ENCODE measurements at regions not wholly inside any gene's neighbourhood (a gene's known extent, or its start where the extent isn't known, plus 50 kb on each side); places are given as distances from the start of the nearest gene placed in this dataset.
"Not testable (repeated sequence)": the region's sequence is repeated elsewhere in the genome, so short reads cannot be mapped to it uniquely, and the experiment has no call there.

DNA sequence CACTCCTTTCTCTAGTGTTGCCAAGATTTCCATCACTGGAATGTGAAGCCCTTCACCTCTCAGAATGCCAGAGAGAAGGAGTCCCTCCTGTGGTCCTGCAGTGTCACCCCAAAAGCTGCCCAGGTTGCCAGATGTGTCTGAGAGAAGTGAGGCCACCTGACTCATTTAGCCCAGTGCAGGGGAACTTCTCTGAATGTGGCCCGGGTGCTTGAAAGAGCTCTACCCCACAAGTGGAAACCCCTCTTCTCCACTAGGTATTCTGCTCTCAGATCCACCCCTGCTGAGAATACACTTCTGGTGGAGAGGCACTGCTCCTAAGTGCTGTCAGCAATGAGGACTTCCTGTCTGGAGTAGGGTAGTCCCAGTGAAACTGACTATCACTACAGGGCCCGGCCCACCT, 334.8 kb downstream of the ANAPC1 start:
- not testable (repeated sequence) for H2AFZ ChIP-seq (ENCODE audit: low read depth, low read length); H3K27me3 ChIP-seq (ENCODE audit: low read depth, low read length); H3K79me2 ChIP-seq (ENCODE audit: low read length); H3K4me2 ChIP-seq (ENCODE audit: low read length); H3K36me3 ChIP-seq (replicated peaks; ENCODE audit: low read depth, low read length); H4K20me1 ChIP-seq (ENCODE audit: insufficient read depth, low read length); H3K9ac ChIP-seq (ENCODE audit: low read length); H3K9me3 ChIP-seq (ENCODE audit: insufficient read depth, low read length); H3K4me3 ChIP-seq (ENCODE audit: low read length)
- peaks cover 20% of the 10 kb centered on the region for H3K4me1 ChIP-seq (ENCODE audit: low read length)
- H3K27ac ChIP-seq (ENCODE audit: low read length): peak overlapping the region; percentile 41; the same call in 1 of the 2 replicates

GRCh38 chr2:111551428-111551827, 332.6 kb downstream of the ANAPC1 start:
- H3K79me2 ChIP-seq (ENCODE audit: low read length); H3K27me3 ChIP-seq (ENCODE audit: low read depth, low read length); H3K9me3 ChIP-seq (ENCODE audit: insufficient read depth, low read length); H3K36me3 ChIP-seq (replicated peaks; ENCODE audit: low read depth, low read length); H4K20me1 ChIP-seq (ENCODE audit: insufficient read depth, low read length); H2AFZ ChIP-seq (ENCODE audit: low read depth, low read length); H3K27ac ChIP-seq (ENCODE audit: low read length); H3K9ac ChIP-seq (ENCODE audit: low read length); H3K4me2 ChIP-seq (ENCODE audit: low read length); H3K4me3 ChIP-seq (ENCODE audit: low read length): not testable (repeated sequence)
- peaks cover 18% of the 10 kb centered on the region for H3K4me1 ChIP-seq (ENCODE audit: low read length)

- not testable (repeated sequence) for H3K9me3 ChIP-seq (ENCODE audit: insufficient read depth, low read length); H3K4me3 ChIP-seq (ENCODE audit: low read length); H3K9ac ChIP-seq (ENCODE audit: low read length); H3K4me1 ChIP-seq (ENCODE audit: low read length); H3K27me3 ChIP-seq (ENCODE audit: low read depth, low read length); H3K36me3 ChIP-seq (replicated peaks; ENCODE audit: low read depth, low read length); H2AFZ ChIP-seq (ENCODE audit: low read depth, low read length); H3K27ac ChIP-seq (ENCODE audit: low read length); H3K4me2 ChIP-seq (ENCODE audit: low read length); H3K79me2 ChIP-seq (ENCODE audit: low read length); H4K20me1 ChIP-seq (ENCODE audit: insufficient read depth, low read length)
Measured at GRCh38 chr2:111552625-111553024, 331.4 kb downstream of the ANAPC1 start.

DNA sequence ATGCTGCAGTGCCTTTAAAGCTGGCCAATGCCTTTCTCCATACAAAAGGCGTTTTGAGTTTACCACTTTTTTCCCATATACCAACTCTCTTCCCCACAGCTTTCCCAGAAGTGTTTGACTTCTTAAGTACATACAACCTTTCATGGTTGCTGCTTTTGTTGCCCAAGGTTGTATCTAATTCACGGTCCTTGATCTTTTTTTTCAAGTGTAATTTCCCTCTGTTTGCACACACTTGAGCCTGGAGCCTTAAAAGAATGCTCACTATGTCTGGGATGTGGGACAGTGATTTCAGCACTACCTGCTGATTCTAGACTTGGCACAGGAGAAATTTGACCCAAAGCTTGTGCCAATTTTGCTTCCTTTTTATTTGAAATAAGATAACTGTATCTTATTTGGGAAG, 324.7 kb downstream of the ANAPC1 start:
- not testable (repeated sequence) for H3K27me3 ChIP-seq (ENCODE audit: low read depth, low read length); H3K79me2 ChIP-seq (ENCODE audit: low read length); H3K9me3 ChIP-seq (ENCODE audit: insufficient read depth, low read length); H2AFZ ChIP-seq (ENCODE audit: low read depth, low read length); H3K27ac ChIP-seq (ENCODE audit: low read length); H4K20me1 ChIP-seq (ENCODE audit: insufficient read depth, low read length); H3K4me3 ChIP-seq (ENCODE audit: low read length); H3K36me3 ChIP-seq (replicated peaks; ENCODE audit: low read depth, low read length); H3K4me1 ChIP-seq (ENCODE audit: low read length); H3K9ac ChIP-seq (ENCODE audit: low read length); H3K4me2 ChIP-seq (ENCODE audit: low read length)

DNA sequence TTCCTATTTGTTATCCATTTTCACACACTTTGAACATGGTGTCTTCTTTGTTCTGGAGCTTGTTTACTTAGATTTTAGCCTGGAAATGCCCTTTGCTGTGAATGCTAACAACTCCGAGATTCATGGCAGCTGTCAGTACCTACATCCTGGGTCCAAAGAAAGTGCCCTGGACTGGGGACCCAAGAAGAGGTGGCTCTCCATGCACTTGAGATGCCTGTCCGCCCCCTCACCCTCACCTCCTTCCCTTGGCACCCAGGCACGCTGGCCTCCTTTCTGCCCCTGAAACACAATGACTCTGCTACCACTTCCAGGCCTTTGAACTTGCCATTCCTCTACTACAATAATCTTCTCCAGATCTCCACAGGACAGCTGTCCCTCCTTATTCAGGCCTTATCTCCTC, 324.2 kb downstream of the ANAPC1 start:
- H3K4me3 ChIP-seq (ENCODE audit: low read length); H3K4me1 ChIP-seq (ENCODE audit: low read length); H4K20me1 ChIP-seq (ENCODE audit: insufficient read depth, low read length); H3K79me2 ChIP-seq (ENCODE audit: low read length); H3K4me2 ChIP-seq (ENCODE audit: low read length); H3K9me3 ChIP-seq (ENCODE audit: insufficient read depth, low read length); H3K36me3 ChIP-seq (replicated peaks; ENCODE audit: low read depth, low read length); H3K27me3 ChIP-seq (ENCODE audit: low read depth, low read length); H3K27ac ChIP-seq (ENCODE audit: low read length); H2AFZ ChIP-seq (ENCODE audit: low read depth, low read length); H3K9ac ChIP-seq (ENCODE audit: low read length): not testable (repeated sequence)

DNA sequence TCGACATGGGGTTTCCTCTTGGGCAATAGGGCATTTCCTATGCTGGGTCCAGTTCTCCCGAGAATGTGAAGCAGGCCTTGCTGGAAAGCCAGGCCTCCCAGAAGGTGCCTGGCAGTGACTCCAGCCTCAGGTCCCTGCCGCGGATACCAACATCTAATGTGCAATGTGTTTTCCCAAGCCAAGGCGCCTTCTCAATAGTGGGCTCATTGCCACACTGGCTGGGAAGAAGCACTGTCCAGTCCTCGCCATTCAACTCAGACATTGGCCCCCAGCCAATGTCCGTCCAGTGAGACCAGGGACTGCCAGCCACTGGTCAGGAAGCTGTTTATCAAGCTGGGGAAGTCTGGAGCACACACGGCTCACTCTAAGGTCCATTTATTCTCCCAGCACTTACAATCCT, 317.9 kb downstream of the ANAPC1 start:
- H3K27ac ChIP-seq (ENCODE audit: low read length); H3K9me3 ChIP-seq (ENCODE audit: insufficient read depth, low read length); H2AFZ ChIP-seq (ENCODE audit: low read depth, low read length); H3K36me3 ChIP-seq (replicated peaks; ENCODE audit: low read depth, low read length); H3K79me2 ChIP-seq (ENCODE audit: low read length); H3K27me3 ChIP-seq (ENCODE audit: low read depth, low read length); H4K20me1 ChIP-seq (ENCODE audit: insufficient read depth, low read length); H3K4me3 ChIP-seq (ENCODE audit: low read length); H3K4me2 ChIP-seq (ENCODE audit: low read length); H3K4me1 ChIP-seq (ENCODE audit: low read length); H3K9ac ChIP-seq (ENCODE audit: low read length): not testable (repeated sequence)

GRCh38 chr2:111567233-111567632, 316.8 kb downstream of the ANAPC1 start:
- not testable (repeated sequence) for H3K9ac ChIP-seq (ENCODE audit: low read length); H3K79me2 ChIP-seq (ENCODE audit: low read length); H3K9me3 ChIP-seq (ENCODE audit: insufficient read depth, low read length); H2AFZ ChIP-seq (ENCODE audit: low read depth, low read length); H3K27me3 ChIP-seq (ENCODE audit: low read depth, low read length); H3K36me3 ChIP-seq (replicated peaks; ENCODE audit: low read depth, low read length); H3K4me3 ChIP-seq (ENCODE audit: low read length); H3K27ac ChIP-seq (ENCODE audit: low read length); H3K4me2 ChIP-seq (ENCODE audit: low read length); H4K20me1 ChIP-seq (ENCODE audit: insufficient read depth, low read length); H3K4me1 ChIP-seq (ENCODE audit: low read length)

- H3K79me2 ChIP-seq (ENCODE audit: low read length); H3K9ac ChIP-seq (ENCODE audit: low read length); H3K9me3 ChIP-seq (ENCODE audit: insufficient read depth, low read length); H2AFZ ChIP-seq (ENCODE audit: low read depth, low read length); H3K27ac ChIP-seq (ENCODE audit: low read length); H3K27me3 ChIP-seq (ENCODE audit: low read depth, low read length); H4K20me1 ChIP-seq (ENCODE audit: insufficient read depth, low read length); H3K4me1 ChIP-seq (ENCODE audit: low read length); H3K36me3 ChIP-seq (replicated peaks; ENCODE audit: low read depth, low read length): not testable (repeated sequence)
- Histone ChIP-seq H3K4me2 (ENCODE audit: low read length) (peak overlapping the region; percentile 88), H3K4me3 (ENCODE audit: low read length) (peak overlapping the region; percentile 69; the same call in 1 of the 2 replicates)
Measured at GRCh38 chr2:111569356-111570199, 314.4 kb downstream of the ANAPC1 start.

All from OCI-LY3 (cell line).